PFSK-1 (cell line): ENCODE measurements at regions not wholly inside any gene's neighbourhood (a gene's known extent, or its start where the extent isn't known, plus 50 kb on each side); places are given as distances from the start of the nearest gene placed in this dataset.

Experiments used
- FOXP2 ChIP-seq: optimal IDR thresholded peaks from 2 replicates; pipeline ENCODE3; 2011; ENCODE audit warnings: borderline replicate concordance, control low read depth, inconsistent platforms; ENCODE audit not compliant: insufficient read depth; ENCODE audit errors: extremely low read length, extremely low read depth
- POLR2AphosphoS5 ChIP-seq: IDR thresholded peaks from 2 replicates; pipeline ENCODE4 v1.6.1; 2012; ENCODE audit warnings: low read depth, mild to moderate bottlenecking, control low read depth, low read length, moderate library complexity
- REST ChIP-seq, 2 experiments: IDR thresholded peaks; 2 replicates each; pipeline versions ENCODE4 v1.6.1 to v1.8.0; 2011 to 2012; ENCODE audit warnings: low read depth in 2 of 2, low read length in 2 of 2, control low read depth in 1 of 2, inconsistent platforms in 1 of 2, mild to moderate bottlenecking in 1 of 2, moderate library complexity in 1 of 2; ENCODE audit not compliant: insufficient read depth in 1 of 2
- SIN3A ChIP-seq: IDR thresholded peaks from 2 replicates; pipeline ENCODE4 v1.6.1; 2012; ENCODE audit warnings: mild to moderate bottlenecking, low read length, moderate library complexity, borderline replicate concordance; ENCODE audit not compliant: insufficient read depth
- TAF1 ChIP-seq: IDR thresholded peaks from 2 replicates; pipeline ENCODE4 v1.6.1; 2012; ENCODE audit warnings: low read length, control low read depth, borderline replicate concordance; ENCODE audit not compliant: insufficient read depth

GRCh38 chr4:38531141-38531727, 132.8 kb upstream of the KLF3 start:
- TF ChIP-seq POLR2AphosphoS5 = no peak
- no peak for TF ChIP-seq SIN3A
- no peak for TF ChIP-seq TAF1
- no peak for TF ChIP-seq FOXP2
- TF ChIP-seq REST (IDR thresholded peaks at IDR 0.05; ENCODE audit: insufficient read depth in 1 of 2, low read depth in 2 of 2, low read length in 2 of 2) = no peak

- TF ChIP-seq FOXP2 (no peak), POLR2AphosphoS5 (no peak)
Observed at GRCh38 chr4:38532908-38533499, 131.0 kb upstream of the KLF3 start.

- no peak for TF ChIP-seq FOXP2
- no peak for TF ChIP-seq TAF1
- no peak for TF ChIP-seq REST (IDR thresholded peaks at IDR 0.05; ENCODE audit: insufficient read depth in 1 of 2, low read depth in 2 of 2, low read length in 2 of 2)
- TF ChIP-seq POLR2AphosphoS5 = no peak
- no peak for TF ChIP-seq SIN3A
Observed at GRCh38 chr4:38534344-38535045, 129.5 kb upstream of the KLF3 start.

GRCh38 chr4:38535717-38536116, 128.3 kb upstream of the KLF3 start:
- TF ChIP-seq SIN3A (no peak), REST (IDR thresholded peaks at IDR 0.05; ENCODE audit: insufficient read depth in 1 of 2, low read depth in 2 of 2, low read length in 2 of 2) (no peak), POLR2AphosphoS5 (no peak), TAF1 (no peak), FOXP2 (no peak)

- TF ChIP-seq REST (IDR thresholded peaks at IDR 0.05; ENCODE audit: insufficient read depth in 1 of 2, low read depth in 2 of 2, low read length in 2 of 2) = no peak
- TF ChIP-seq TAF1 = no peak
- no peak for TF ChIP-seq SIN3A
- TF ChIP-seq FOXP2 = no peak
- TF ChIP-seq POLR2AphosphoS5 = no peak
Observed at GRCh38 chr4:38536716-38537115, 127.3 kb upstream of the KLF3 start.
